GM21381 (cell line): ENCODE measurements at regions not wholly inside any gene's neighbourhood (a gene's known extent, or its start where the extent isn't known, plus 50 kb on each side); places are given as distances from the start of the nearest gene placed in this dataset.
"Not testable (repeated sequence)": the region's sequence is repeated elsewhere in the genome, so short reads cannot be mapped to it uniquely, and the experiment has no call there.

ENCODE experiments used
- ATAC-seq: cut with Tn5 transposase; IDR thresholded peaks from one replicate; pipeline ENCODE4 v1.9.1; 2021; ENCODE audit warnings: mild to moderate bottlenecking, moderate library complexity; ENCODE audit not compliant: unreplicated experiment

- ATAC-seq: no peak
Observed at GRCh38 chr18:73156117-73156516, 288.3 kb upstream of the NETO1 start.

GRCh38 chr18:73153271-73153670, 285.5 kb upstream of the NETO1 start:
- no peak for ATAC-seq

- no peak for ATAC-seq
Observed at GRCh38 chr18:73151086-73151485, 283.3 kb upstream of the NETO1 start.

GRCh38 chr18:73150199-73150598, 282.4 kb upstream of the NETO1 start:
- ATAC-seq: no peak

GRCh38 chr18:73147590-73147989, 279.8 kb upstream of the NETO1 start:
- ATAC-seq: no peak

- no peak for ATAC-seq
Observed at GRCh38 chr18:73144030-73144429, 276.2 kb upstream of the NETO1 start.

- no peak for ATAC-seq
Observed at GRCh38 chr18:73136134-73136533, 268.3 kb upstream of the NETO1 start.

- ATAC-seq: no peak
Observed at GRCh38 chr18:73124175-73124574, 256.4 kb upstream of the NETO1 start.

GRCh38 chr18:73121207-73121606, 253.4 kb upstream of the NETO1 start:
- ATAC-seq: no peak

GRCh38 chr18:73120626-73121025, 252.8 kb upstream of the NETO1 start:
- no peak for ATAC-seq

GRCh38 chr18:73119574-73119973, 251.8 kb upstream of the NETO1 start:
- ATAC-seq: no peak

- no peak for ATAC-seq
Observed at GRCh38 chr18:73118121-73118816, 250.5 kb upstream of the NETO1 start.

GRCh38 chr18:73110307-73110706, 242.5 kb upstream of the NETO1 start:
- ATAC-seq: no peak

- ATAC-seq: no peak
Observed at GRCh38 chr18:73101977-73102376, 234.2 kb upstream of the NETO1 start.

GRCh38 chr18:73101491-73101890, 233.7 kb upstream of the NETO1 start:
- not testable (repeated sequence) for ATAC-seq

- no peak for ATAC-seq
Observed at GRCh38 chr18:73099759-73100158, 232.0 kb upstream of the NETO1 start.

GRCh38 chr18:73093687-73094250, 226.0 kb upstream of the NETO1 start:
- ATAC-seq: no peak

GRCh38 chr18:73088445-73088844, 220.7 kb upstream of the NETO1 start:
- no peak for ATAC-seq

GRCh38 chr18:73087282-73087977, 219.6 kb upstream of the NETO1 start:
- no peak for ATAC-seq

- ATAC-seq: no peak
Observed at GRCh38 chr18:73079920-73080319, 212.1 kb upstream of the NETO1 start.

- no peak for ATAC-seq
Observed at GRCh38 chr18:73060666-73061288, 193.0 kb upstream of the NETO1 start.

GRCh38 chr18:73059280-73059679, 191.5 kb upstream of the NETO1 start:
- ATAC-seq: no peak
